K562 (cell line): ENCODE measurements at regions not wholly inside any gene's neighbourhood (a gene's known extent, or its start where the extent isn't known, plus 50 kb on each side); places are given as distances from the start of the nearest gene placed in this dataset. TPM values are rescaled to one million over a fixed set of nuclear protein-coding genes. Genes with fewer than 3 reads are reported as not detected.

Source experiments
- small RNA-seq: library from RNA; depleted of rRNA; stranded (forward); fragments of <200 nt; gene quantifications from one replicate; pipeline ENCODE3, GENCODE V24; 2014

Small RNA genes in the stretch of these regions (small RNA-seq; reads per million reads assigned to genes)
- gene AL358944.1 = not detected
